ENCODE measurements at regions not wholly inside any gene's neighbourhood (a gene's known extent, or its start where the extent isn't known, plus 50 kb on each side); places are given as distances from the start of the nearest gene placed in this dataset.

- Histone ChIP-seq H3K4me1 (ENCODE audit: control insufficient read depth, extremely low read depth, insufficient read depth, low read length) (no peaks in the 10 kb centered on the region), H3K4me2 (ENCODE audit: insufficient read depth, low read length) (no peak overlapping the region), H3K9me1 (replicated peaks; ENCODE audit: control insufficient read depth, extremely low read depth, insufficient read depth, low read length) (no peaks in the 10 kb centered on the region), H3K27ac (ENCODE audit: insufficient read depth, low read depth, low read length) (no peak overlapping the region), H4K20me1 (replicated peaks; ENCODE audit: control insufficient read depth, extremely low read depth, insufficient read depth, low read length) (no peaks in the 10 kb centered on the region), H3K9ac (replicated peaks; ENCODE audit: extremely low read depth, insufficient read depth, low read length) (no peak overlapping the region), H3K4me3 (replicated peaks in 1 of 3; ENCODE audit: insufficient read depth in 1 of 3, low read depth in 1 of 3, low read length in 3 of 3) (no peak overlapping the region), H3K27me3 (ENCODE audit: control insufficient read depth in 2 of 2, insufficient read depth in 2 of 2, low read length in 2 of 2) (no peaks in the 10 kb centered on the region), H3K9me3 (replicated peaks; ENCODE audit: control insufficient read depth, insufficient read depth, low read length) (no peaks in the 10 kb centered on the region), H2AFZ (ENCODE audit: low read depth, low read length) (no peak overlapping the region), H3K36me3 (ENCODE audit: control insufficient read depth in 2 of 2, extremely low read depth in 1 of 2, insufficient read depth in 2 of 2, low read length in 2 of 2) (no peaks in the 10 kb centered on the region), H3K79me2 (ENCODE audit: control insufficient read depth, insufficient read depth, low read length) (no peaks in the 10 kb centered on the region)
- dilution Hi-C loops (cut with MboI; ENCODE audit: extremely low pct_ligation_motif_present, low sequenced_read_pairs) (no loop called here), intact Hi-C loops (cut with micrococcal nuclease) (loop anchor here (1.0 to 5.0 kb wide), 5 partner anchors 129 to 1522 kb away; no protein-coding TSS in a partner anchor)
- TF ChIP-seq GATA2 (IDR thresholded peaks at IDR 0.05; ENCODE audit: insufficient read depth, insufficient read length, low read depth, low read length) = no peak
- peak; percentile 44 to 46 for TF ChIP-seq CTCF (IDR thresholded peaks at IDR 0.05; ENCODE audit: extremely low read depth in 1 of 2, insufficient read depth in 1 of 2, low read depth in 1 of 2, low read length in 2 of 2)
- TF ChIP-seq EZH2 (IDR thresholded peaks at IDR 0.05; ENCODE audit: borderline replicate concordance, low read depth, low read length, severe bottlenecking) = no peak
- no TSS peak for BruUV-seq (replicated peaks)
- ChIA-PET POLR2A (no interaction called here), CTCF (interaction anchor here (0.6 to 5.1 kb wide), 62 partner anchors 9 to 1523 kb away, joined by 3 to 407 read pairs (median 4); partner anchors contain the start of gene EGLN3)
- DNase-seq (ENCODE audit: low read depth, low spot score) (peak; percentile 43), FAIRE-seq (peak; percentile 54)
These were observed 147.4 kb upstream of the EGLN3 start for GRCh38 chr14:34098045-34098984.

All from endothelial cell of umbilical vein (primary cell).